ENCODE measurements at regions not wholly inside any gene's neighbourhood (a gene's known extent, or its start where the extent isn't known, plus 50 kb on each side); places are given as distances from the start of the nearest gene placed in this dataset.

DNA sequence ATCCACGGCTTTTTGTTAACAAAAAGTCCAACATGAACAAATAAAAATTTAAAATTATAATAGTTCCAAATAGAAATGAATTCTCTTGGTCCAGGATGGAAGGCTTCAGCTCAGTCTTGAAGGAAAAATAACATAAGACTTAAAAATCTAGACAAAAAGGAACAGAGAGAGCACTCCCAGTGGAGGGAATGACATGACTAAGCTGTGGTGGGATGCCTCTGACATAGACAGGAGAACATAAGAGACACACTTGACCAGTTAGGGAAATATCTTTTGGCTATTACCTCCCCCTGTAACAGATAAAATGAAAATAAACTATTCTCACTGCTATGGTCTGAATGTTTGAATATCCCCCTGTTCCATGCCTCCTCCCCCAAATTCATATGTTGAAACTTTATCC, 106.8 kb downstream of the BBS10 start:
- Histone ChIP-seq H3K9ac (ENCODE audit: control insufficient read depth, extremely low read depth, insufficient read depth, low read length) (no peak overlapping the region), H3K27ac (ENCODE audit: control insufficient read depth, insufficient read depth, low read length) (no peak overlapping the region)
- no peak for FAIRE-seq

DNA sequence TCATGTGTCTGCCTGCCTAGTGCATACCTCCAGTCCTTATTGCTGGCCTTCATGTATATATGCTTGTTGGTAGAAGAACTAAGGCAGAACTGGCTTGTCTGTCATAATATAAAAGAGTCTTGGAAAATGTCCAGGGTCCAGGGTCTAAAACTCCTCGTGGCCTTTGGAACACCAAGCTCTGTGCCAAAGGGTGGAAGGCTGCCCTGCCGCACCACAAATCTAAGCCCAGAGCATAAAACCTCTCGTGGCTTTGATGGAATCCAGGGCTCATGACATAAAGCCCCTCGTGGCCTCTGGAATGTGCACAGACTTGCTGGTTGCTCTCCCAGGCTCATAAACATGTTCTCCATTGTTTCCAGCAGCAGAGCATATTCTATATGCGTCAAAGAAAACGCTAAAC, 107.9 kb downstream of the BBS10 start:
- Histone ChIP-seq H3K9me1 (ENCODE audit: control insufficient read depth, extremely low read depth, insufficient read depth, low read length) (no peaks in the 10 kb centered on the region), H3K36me3 (ENCODE audit: control insufficient read depth in 2 of 2, extremely low read depth in 1 of 2, insufficient read depth in 2 of 2, low read length in 2 of 2) (no peaks in the 10 kb centered on the region), H2AFZ (ENCODE audit: control insufficient read depth, low read length) (no peak overlapping the region), H3K4me2 (ENCODE audit: control insufficient read depth, extremely low read depth, insufficient read depth, low read depth, low read length) (no peak overlapping the region), H3K27ac (ENCODE audit: control insufficient read depth, insufficient read depth, low read length) (no peak overlapping the region), H3K79me2 (ENCODE audit: control insufficient read depth, insufficient read depth, low read length) (no peaks in the 10 kb centered on the region), H3K27me3 (ENCODE audit: control insufficient read depth, extremely low read depth, insufficient read depth, low read length) (no peaks in the 10 kb centered on the region), H3K4me1 (ENCODE audit: control insufficient read depth, extremely low read depth, insufficient read depth, low read length) (peaks cover 32% of the 10 kb centered on the region), H3K4me3 (ENCODE audit: control insufficient read depth in 2 of 3, extremely low read depth in 1 of 3, insufficient read depth in 2 of 3, low read depth in 1 of 3, low read length in 3 of 3) (no peak overlapping the region), H4K20me1 (ENCODE audit: control insufficient read depth, extremely low read depth, insufficient read depth, low read length) (no peaks in the 10 kb centered on the region), H3K9ac (ENCODE audit: control insufficient read depth, extremely low read depth, insufficient read depth, low read length) (no peak overlapping the region), H3K9me3 (ENCODE audit: control insufficient read depth, low read depth, low read length) (no peaks in the 10 kb centered on the region)
- FAIRE-seq (no peak), DNase-seq (ENCODE audit: low read depth, low spot score) (no peak)
- dilution Hi-C loops (cut with MboI; ENCODE audit: extremely low pct_ligation_motif_present, low sequenced_read_pairs), result no loop called here
- TF ChIP-seq, protein P1, sequence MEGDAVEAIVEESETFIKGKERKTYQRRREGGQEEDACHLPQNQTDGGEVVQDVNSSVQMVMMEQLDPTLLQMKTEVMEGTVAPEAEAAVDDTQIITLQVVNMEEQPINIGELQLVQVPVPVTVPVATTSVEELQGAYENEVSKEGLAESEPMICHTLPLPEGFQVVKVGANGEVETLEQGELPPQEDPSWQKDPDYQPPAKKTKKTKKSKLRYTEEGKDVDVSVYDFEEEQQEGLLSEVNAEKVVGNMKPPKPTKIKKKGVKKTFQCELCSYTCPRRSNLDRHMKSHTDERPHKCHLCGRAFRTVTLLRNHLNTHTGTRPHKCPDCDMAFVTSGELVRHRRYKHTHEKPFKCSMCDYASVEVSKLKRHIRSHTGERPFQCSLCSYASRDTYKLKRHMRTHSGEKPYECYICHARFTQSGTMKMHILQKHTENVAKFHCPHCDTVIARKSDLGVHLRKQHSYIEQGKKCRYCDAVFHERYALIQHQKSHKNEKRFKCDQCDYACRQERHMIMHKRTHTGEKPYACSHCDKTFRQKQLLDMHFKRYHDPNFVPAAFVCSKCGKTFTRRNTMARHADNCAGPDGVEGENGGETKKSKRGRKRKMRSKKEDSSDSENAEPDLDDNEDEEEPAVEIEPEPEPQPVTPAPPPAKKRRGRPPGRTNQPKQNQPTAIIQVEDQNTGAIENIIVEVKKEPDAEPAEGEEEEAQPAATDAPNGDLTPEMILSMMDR (optimal IDR thresholded peaks at IDR 0.05 in 1 of 3, IDR thresholded peaks at IDR 0.05 in 1 of 3, conservative IDR thresholded peaks at IDR 0.05 in 1 of 3; ENCODE audit: extremely low read depth in 1 of 3, insufficient read depth in 2 of 3, low read length in 3 of 3), result no peak
- no peak for TF ChIP-seq EZH2 (IDR thresholded peaks at IDR 0.05; ENCODE audit: low read length)

More for the DNA sequence above, 106.8 kb downstream of the BBS10 start:
- Histone ChIP-seq H3K27me3 (ENCODE audit: control insufficient read depth, extremely low read depth, insufficient read depth, low read length) (no peaks in the 10 kb centered on the region), H3K9me1 (ENCODE audit: control insufficient read depth, extremely low read depth, insufficient read depth, low read length) (no peaks in the 10 kb centered on the region), H3K4me3 (ENCODE audit: control insufficient read depth in 2 of 3, extremely low read depth in 1 of 3, insufficient read depth in 2 of 3, low read depth in 1 of 3, low read length in 3 of 3) (no peak overlapping the region), H3K9me3 (ENCODE audit: control insufficient read depth, low read depth, low read length) (no peaks in the 10 kb centered on the region), H3K4me1 (ENCODE audit: control insufficient read depth, extremely low read depth, insufficient read depth, low read length) (peaks cover 28% of the 10 kb centered on the region), H3K79me2 (ENCODE audit: control insufficient read depth, insufficient read depth, low read length) (no peaks in the 10 kb centered on the region), H3K4me2 (ENCODE audit: control insufficient read depth, extremely low read depth, insufficient read depth, low read depth, low read length) (no peak overlapping the region), H2AFZ (ENCODE audit: control insufficient read depth, low read length) (no peak overlapping the region), H3K36me3 (ENCODE audit: control insufficient read depth in 2 of 2, extremely low read depth in 1 of 2, insufficient read depth in 2 of 2, low read length in 2 of 2) (no peaks in the 10 kb centered on the region), H4K20me1 (ENCODE audit: control insufficient read depth, extremely low read depth, insufficient read depth, low read length) (no peaks in the 10 kb centered on the region)
- no peak for TF ChIP-seq EZH2 (IDR thresholded peaks at IDR 0.05; ENCODE audit: low read length)
- TF ChIP-seq, protein P1 (optimal IDR thresholded peaks at IDR 0.05 in 1 of 3, IDR thresholded peaks at IDR 0.05 in 1 of 3, conservative IDR thresholded peaks at IDR 0.05 in 1 of 3; ENCODE audit: extremely low read depth in 1 of 3, insufficient read depth in 2 of 3, low read length in 3 of 3), result no peak
- DNase-seq (ENCODE audit: low read depth, low spot score), result no peak
- dilution Hi-C loops (cut with MboI; ENCODE audit: extremely low pct_ligation_motif_present, low sequenced_read_pairs), result no loop called here
